ENCODE measurements at regions not wholly inside any gene's neighbourhood (a gene's known extent, or its start where the extent isn't known, plus 50 kb on each side); places are given as distances from the start of the nearest gene placed in this dataset.

DNA sequence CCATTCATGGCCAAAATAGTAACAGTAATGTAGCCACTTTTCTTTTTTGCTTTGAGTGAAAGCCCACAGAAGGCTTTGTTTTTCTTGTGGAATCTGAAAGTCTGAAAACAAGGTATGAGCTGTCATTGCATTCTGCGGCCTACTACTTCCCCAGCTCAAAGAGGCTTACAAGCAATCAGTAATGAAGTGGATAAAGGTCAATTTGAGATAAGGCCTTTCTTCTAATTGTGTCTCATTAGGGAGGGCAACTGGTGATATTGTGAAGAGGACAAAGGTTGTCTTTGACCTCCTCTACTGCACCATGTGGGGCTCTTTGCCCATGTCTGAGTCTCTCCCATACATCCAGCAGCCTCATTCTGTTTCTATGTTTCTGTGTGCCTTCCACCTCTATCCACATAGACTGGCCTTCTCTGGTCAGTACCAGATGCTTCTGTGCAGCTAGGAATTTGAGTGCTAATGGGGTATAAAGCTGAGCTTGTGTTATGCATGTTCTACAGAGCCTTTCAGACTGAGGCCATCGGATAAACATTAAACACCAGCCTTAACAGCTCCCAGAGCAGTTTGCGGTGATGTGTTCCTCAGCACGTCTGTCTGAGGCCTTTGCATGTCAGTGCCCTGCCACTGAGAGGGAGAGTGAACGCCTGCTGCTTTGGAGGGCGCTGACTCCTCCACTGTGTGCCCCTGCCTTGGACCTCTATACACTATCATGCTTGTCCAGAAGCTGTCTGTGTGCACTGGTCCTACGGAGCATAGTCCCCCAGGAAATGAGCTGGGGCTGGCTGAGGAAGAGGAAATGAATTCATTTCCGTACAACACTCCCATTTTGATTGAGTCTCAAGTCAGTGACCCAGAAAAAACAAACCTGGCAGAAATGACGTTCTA, 80.2 kb downstream of the SH2D1A start:
- Mint-ChIP-seq H3K4me1 (no peaks in the 10 kb centered on the region), H3K4me3 (no peak overlapping the region), H3K27ac (no peak overlapping the region), H3K27me3 (no peaks in the 10 kb centered on the region), H3K9me3 (ENCODE audit: insufficient read depth) (no peaks in the 10 kb centered on the region)
- Histone ChIP-seq H3K27me3 (replicated peaks in 1 of 4; ENCODE audit: control extremely low read depth in 1 of 4, control insufficient read depth in 3 of 4, insufficient read depth in 4 of 4, low read length in 3 of 4) (no peaks in the 10 kb centered on the region), H3K4me1 (ENCODE audit: control insufficient read depth in 2 of 2, insufficient read depth in 2 of 2, low read length in 2 of 2) (no peaks in the 10 kb centered on the region), H4K20me1 (ENCODE audit: control insufficient read depth, insufficient read depth, low read length, poor library complexity, severe bottlenecking) (no peaks in the 10 kb centered on the region), H3K4me3 (ENCODE audit: control extremely low read depth in 1 of 5, extremely low read depth in 1 of 5, insufficient read depth in 1 of 5, low read depth in 2 of 5, low read length in 4 of 5) (no peak overlapping the region), H3K79me2 (ENCODE audit: control insufficient read depth, insufficient read depth, low read length) (no peaks in the 10 kb centered on the region), H3K9me3 (ENCODE audit: control extremely low read depth in 1 of 3, control insufficient read depth in 2 of 3, insufficient read depth in 1 of 3, low read length in 2 of 3) (peaks cover 0 to 5% (median 0%) of the 10 kb centered on the region in 3 donors), H3K27ac (ENCODE audit: low read length in 2 of 2) (no peak overlapping the region), H3K9ac (ENCODE audit: low read length) (no peak overlapping the region), H2AFZ (ENCODE audit: insufficient read depth, low read depth, low read length, poor library complexity, severe bottlenecking) (no peak overlapping the region), H3K4me2 (replicated peaks; ENCODE audit: low read depth, low read length, poor library complexity, severe bottlenecking) (no peak overlapping the region), H3K36me3 (replicated peaks in 1 of 2; ENCODE audit: control extremely low read depth in 1 of 2, control insufficient read depth in 1 of 2, extremely low read depth in 1 of 2, insufficient read depth in 2 of 2, low read length in 1 of 2) (no peaks in the 10 kb centered on the region)
- ATAC-seq (ENCODE audit: low read depth) (no peak), DNase-seq (no peak)
- TF ChIP-seq, protein P1, sequence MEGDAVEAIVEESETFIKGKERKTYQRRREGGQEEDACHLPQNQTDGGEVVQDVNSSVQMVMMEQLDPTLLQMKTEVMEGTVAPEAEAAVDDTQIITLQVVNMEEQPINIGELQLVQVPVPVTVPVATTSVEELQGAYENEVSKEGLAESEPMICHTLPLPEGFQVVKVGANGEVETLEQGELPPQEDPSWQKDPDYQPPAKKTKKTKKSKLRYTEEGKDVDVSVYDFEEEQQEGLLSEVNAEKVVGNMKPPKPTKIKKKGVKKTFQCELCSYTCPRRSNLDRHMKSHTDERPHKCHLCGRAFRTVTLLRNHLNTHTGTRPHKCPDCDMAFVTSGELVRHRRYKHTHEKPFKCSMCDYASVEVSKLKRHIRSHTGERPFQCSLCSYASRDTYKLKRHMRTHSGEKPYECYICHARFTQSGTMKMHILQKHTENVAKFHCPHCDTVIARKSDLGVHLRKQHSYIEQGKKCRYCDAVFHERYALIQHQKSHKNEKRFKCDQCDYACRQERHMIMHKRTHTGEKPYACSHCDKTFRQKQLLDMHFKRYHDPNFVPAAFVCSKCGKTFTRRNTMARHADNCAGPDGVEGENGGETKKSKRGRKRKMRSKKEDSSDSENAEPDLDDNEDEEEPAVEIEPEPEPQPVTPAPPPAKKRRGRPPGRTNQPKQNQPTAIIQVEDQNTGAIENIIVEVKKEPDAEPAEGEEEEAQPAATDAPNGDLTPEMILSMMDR (IDR thresholded peaks at IDR 0.05): no peak
- TF ChIP-seq EZH2 (IDR thresholded peaks at IDR 0.05; ENCODE audit: borderline replicate concordance, insufficient read depth, low read depth, low read length, poor library complexity, severe bottlenecking): no peak
- 100% methylated on average over 1 of the region's 9 CpGs for WGBS (ENCODE audit: insufficient coverage)
- ChIA-PET CTCF (no interaction called here), POLR2A (no interaction called here)
- intact Hi-C loops (cut with micrococcal nuclease): no loop called here

DNA sequence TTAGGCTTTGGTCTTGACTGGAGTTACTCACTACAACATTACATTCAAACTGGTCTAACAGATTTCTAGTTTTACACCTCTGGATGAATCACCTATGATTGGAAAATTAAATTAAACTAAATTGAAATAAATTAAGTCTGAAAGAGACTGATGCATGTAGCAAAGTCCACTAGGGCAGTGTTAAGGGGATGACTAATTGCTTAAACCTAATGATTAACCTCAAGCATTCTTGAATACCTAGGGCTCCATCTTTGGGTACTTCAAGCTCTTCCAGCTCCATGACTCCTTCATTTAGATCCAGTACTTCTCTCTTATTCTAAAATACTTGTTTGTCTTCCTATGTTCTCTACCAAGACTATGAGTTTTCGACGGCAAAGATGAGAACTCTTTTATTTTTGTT, 86.8 kb downstream of the SH2D1A start:
- DNase-seq: no peak
- Histone ChIP-seq H3K4me1 (ENCODE audit: control insufficient read depth in 2 of 2, insufficient read depth in 2 of 2, low read length in 2 of 2) (no peaks in the 10 kb centered on the region), H3K9me3 (ENCODE audit: control extremely low read depth in 1 of 3, control insufficient read depth in 2 of 3, insufficient read depth in 1 of 3, low read length in 2 of 3) (no peaks in the 10 kb centered on the region), H2AFZ (ENCODE audit: insufficient read depth, low read depth, low read length, poor library complexity, severe bottlenecking) (no peak overlapping the region), H3K79me2 (ENCODE audit: control insufficient read depth, insufficient read depth, low read length) (no peaks in the 10 kb centered on the region), H3K4me2 (replicated peaks; ENCODE audit: low read depth, low read length, poor library complexity, severe bottlenecking) (no peak overlapping the region), H3K36me3 (replicated peaks in 1 of 2; ENCODE audit: control extremely low read depth in 1 of 2, control insufficient read depth in 1 of 2, extremely low read depth in 1 of 2, insufficient read depth in 2 of 2, low read length in 1 of 2) (no peaks in the 10 kb centered on the region), H3K4me3 (ENCODE audit: control extremely low read depth in 1 of 5, extremely low read depth in 1 of 5, insufficient read depth in 1 of 5, low read depth in 2 of 5, low read length in 4 of 5) (no peak overlapping the region), H3K27me3 (replicated peaks in 1 of 4; ENCODE audit: control extremely low read depth in 1 of 4, control insufficient read depth in 3 of 4, insufficient read depth in 4 of 4, low read length in 3 of 4) (no peaks in the 10 kb centered on the region), H3K9ac (ENCODE audit: low read length) (no peak overlapping the region), H3K27ac (ENCODE audit: low read length in 2 of 2) (no peak overlapping the region), H4K20me1 (ENCODE audit: control insufficient read depth, insufficient read depth, low read length, poor library complexity, severe bottlenecking) (no peaks in the 10 kb centered on the region)
- Mint-ChIP-seq H3K9me3 (ENCODE audit: insufficient read depth) (no peaks in the 10 kb centered on the region), H3K4me1 (no peaks in the 10 kb centered on the region), H3K27me3 (no peaks in the 10 kb centered on the region), H3K4me3 (no peak overlapping the region), H3K27ac (no peak overlapping the region)
- no CpG with 5 or more reads among the region's 2 CpGs for WGBS (ENCODE audit: insufficient coverage)
- POLR2A ChIA-PET: no interaction called here
- intact Hi-C loops (cut with micrococcal nuclease): no loop called here
- TF ChIP-seq EZH2 (IDR thresholded peaks at IDR 0.05; ENCODE audit: borderline replicate concordance, insufficient read depth, low read depth, low read length, poor library complexity, severe bottlenecking): no peak
- TF ChIP-seq, protein P1 (IDR thresholded peaks at IDR 0.05): no peak
- CTCF ChIA-PET: no interaction called here
- ATAC-seq (ENCODE audit: low read depth): no peak
